BLaER1 (cell line): ENCODE measurements at regions not wholly inside any gene's neighbourhood (a gene's known extent, or its start where the extent isn't known, plus 50 kb on each side); places are given as distances from the start of the nearest gene placed in this dataset.
"Not testable (repeated sequence)": the region's sequence is repeated elsewhere in the genome, so short reads cannot be mapped to it uniquely, and the experiment has no call there.

Experiments
- H3K27ac ChIP-seq: shearing (Covaris generic); formaldehyde crosslinking; 2 replicates; pipeline ENCODE4 v1.8.1; 2022
- H3K27me3 ChIP-seq: shearing (Covaris generic); formaldehyde crosslinking; 2 replicates; pipeline ENCODE4 v1.8.1; 2022
- H3K36me3 ChIP-seq: shearing (Covaris generic); formaldehyde crosslinking; 2 replicates; pipeline ENCODE4 v1.8.1; 2022
- H3K4me1 ChIP-seq: shearing (Covaris generic); formaldehyde crosslinking; 2 replicates; pipeline ENCODE4 v1.8.1; 2022
- H3K4me2 ChIP-seq: shearing (Covaris generic); formaldehyde crosslinking; 2 replicates; pipeline ENCODE4 v1.8.1; 2022
- H3K4me3 ChIP-seq: shearing (Covaris generic); formaldehyde crosslinking; 2 replicates; pipeline ENCODE4 v1.8.1; 2022
- H3K9ac ChIP-seq: shearing (Covaris generic); formaldehyde crosslinking; 2 replicates; pipeline ENCODE4 v1.8.1; 2022
- H3K9me3 ChIP-seq: shearing (Covaris generic); formaldehyde crosslinking; 2 replicates; pipeline ENCODE4 v1.8.1; 2022
- H4K20me1 ChIP-seq: shearing (Covaris generic); formaldehyde crosslinking; 2 replicates; pipeline ENCODE4 v1.8.1; 2022
- Cebpa-rat ChIP-seq: shearing (Covaris generic); IDR thresholded peaks from 2 replicates; pipeline ENCODE4 v1.8.1; 2022

- H4K20me1 ChIP-seq: no peaks in the 10 kb centered on the region
- H3K9ac ChIP-seq: no peak overlapping the region
- no peak overlapping the region for H3K4me2 ChIP-seq
- H3K27me3 ChIP-seq: no peaks in the 10 kb centered on the region
- H3K9me3 ChIP-seq: no peaks in the 10 kb centered on the region
- no peak overlapping the region for H3K27ac ChIP-seq
- no peak overlapping the region for H3K4me3 ChIP-seq
- TF ChIP-seq Cebpa-rat: no peak
- no peaks in the 10 kb centered on the region for H3K36me3 ChIP-seq
- H3K4me1 ChIP-seq: no peaks in the 10 kb centered on the region
Measured at GRCh38 chr3:24545887-24546286, 51.2 kb upstream of the THRB start.

GRCh38 chr3:24548278-24548677 lies 53.6 kb upstream of the THRB start:
- Histone ChIP-seq H4K20me1 (no peaks in the 10 kb centered on the region), H3K4me2 (no peak overlapping the region), H3K4me3 (no peak overlapping the region), H3K9me3 (no peaks in the 10 kb centered on the region), H3K4me1 (no peaks in the 10 kb centered on the region), H3K27ac (no peak overlapping the region), H3K9ac (no peak overlapping the region), H3K27me3 (no peaks in the 10 kb centered on the region), H3K36me3 (no peaks in the 10 kb centered on the region)
- TF ChIP-seq Cebpa-rat: no peak

- Histone ChIP-seq H3K4me1 (no peaks in the 10 kb centered on the region), H3K27ac (no peak overlapping the region), H4K20me1 (no peaks in the 10 kb centered on the region), H3K36me3 (no peaks in the 10 kb centered on the region), H3K27me3 (no peaks in the 10 kb centered on the region), H3K4me2 (no peak overlapping the region), H3K4me3 (no peak overlapping the region), H3K9me3 (no peaks in the 10 kb centered on the region), H3K9ac (no peak overlapping the region)
- TF ChIP-seq Cebpa-rat: no peak
Measured at GRCh38 chr3:24550588-24550987, 55.9 kb upstream of the THRB start.

- Histone ChIP-seq H3K27ac (no peak overlapping the region), H3K36me3 (no peaks in the 10 kb centered on the region), H3K4me1 (no peaks in the 10 kb centered on the region), H3K9ac (no peak overlapping the region), H3K27me3 (no peaks in the 10 kb centered on the region), H3K4me3 (no peak overlapping the region), H3K4me2 (no peak overlapping the region), H3K9me3 (no peaks in the 10 kb centered on the region), H4K20me1 (no peaks in the 10 kb centered on the region)
- TF ChIP-seq Cebpa-rat: no peak
Measured at GRCh38 chr3:24551626-24552025, 57.0 kb upstream of the THRB start.

GRCh38 chr3:24562895-24563294 lies 68.2 kb upstream of the THRB start:
- no peak for TF ChIP-seq Cebpa-rat
- Histone ChIP-seq H3K9ac (no peak overlapping the region), H3K4me2 (no peak overlapping the region), H4K20me1 (no peaks in the 10 kb centered on the region), H3K9me3 (no peaks in the 10 kb centered on the region), H3K36me3 (no peaks in the 10 kb centered on the region), H3K27me3 (no peaks in the 10 kb centered on the region), H3K4me3 (no peak overlapping the region), H3K4me1 (no peaks in the 10 kb centered on the region), H3K27ac (no peak overlapping the region)

- Histone ChIP-seq H3K27me3 (no peaks in the 10 kb centered on the region), H3K9ac (no peak overlapping the region), H4K20me1 (no peaks in the 10 kb centered on the region), H3K27ac (no peak overlapping the region), H3K36me3 (no peaks in the 10 kb centered on the region), H3K4me1 (no peaks in the 10 kb centered on the region), H3K9me3 (no peaks in the 10 kb centered on the region), H3K4me2 (no peak overlapping the region), H3K4me3 (no peak overlapping the region)
- no peak for TF ChIP-seq Cebpa-rat
Measured at GRCh38 chr3:24565053-24565452, 70.4 kb upstream of the THRB start.

GRCh38 chr3:24565656-24566055 lies 71.0 kb upstream of the THRB start:
- no peak overlapping the region for H3K9ac ChIP-seq
- H3K36me3 ChIP-seq: no peaks in the 10 kb centered on the region
- H3K9me3 ChIP-seq: no peaks in the 10 kb centered on the region
- no peak overlapping the region for H3K4me2 ChIP-seq
- no peaks in the 10 kb centered on the region for H3K4me1 ChIP-seq
- H3K27ac ChIP-seq: no peak overlapping the region
- no peaks in the 10 kb centered on the region for H4K20me1 ChIP-seq
- H3K4me3 ChIP-seq: no peak overlapping the region
- H3K27me3 ChIP-seq: no peaks in the 10 kb centered on the region
- no peak for TF ChIP-seq Cebpa-rat

- Histone ChIP-seq H3K9me3 (no peaks in the 10 kb centered on the region), H3K27me3 (no peaks in the 10 kb centered on the region), H3K4me1 (no peaks in the 10 kb centered on the region), H3K36me3 (no peaks in the 10 kb centered on the region), H3K9ac (no peak overlapping the region), H3K4me3 (no peak overlapping the region), H3K4me2 (no peak overlapping the region), H4K20me1 (no peaks in the 10 kb centered on the region), H3K27ac (no peak overlapping the region)
- no peak for TF ChIP-seq Cebpa-rat
Measured at GRCh38 chr3:24566927-24567326, 72.3 kb upstream of the THRB start.

GRCh38 chr3:24572409-24572808 lies 77.8 kb upstream of the THRB start:
- not testable (repeated sequence) for H3K4me1 ChIP-seq, H3K9me3 ChIP-seq, H3K4me2 ChIP-seq, H4K20me1 ChIP-seq, H3K27me3 ChIP-seq, H3K36me3 ChIP-seq, H3K27ac ChIP-seq, H3K4me3 ChIP-seq, H3K9ac ChIP-seq

GRCh38 chr3:24573576-24573975 lies 78.9 kb upstream of the THRB start:
- no peaks in the 10 kb centered on the region for H3K36me3 ChIP-seq
- no peak overlapping the region for H3K4me3 ChIP-seq
- H3K9me3 ChIP-seq: no peaks in the 10 kb centered on the region
- no peaks in the 10 kb centered on the region for H3K4me1 ChIP-seq
- no peak overlapping the region for H3K27ac ChIP-seq
- no peak for TF ChIP-seq Cebpa-rat
- no peak overlapping the region for H3K9ac ChIP-seq
- H3K27me3 ChIP-seq: no peaks in the 10 kb centered on the region
- H4K20me1 ChIP-seq: no peaks in the 10 kb centered on the region
- no peak overlapping the region for H3K4me2 ChIP-seq

- Histone ChIP-seq H3K9ac (no peak overlapping the region), H3K4me3 (no peak overlapping the region), H4K20me1 (no peaks in the 10 kb centered on the region), H3K4me2 (no peak overlapping the region), H3K27ac (no peak overlapping the region), H3K9me3 (no peaks in the 10 kb centered on the region), H3K27me3 (no peaks in the 10 kb centered on the region), H3K36me3 (no peaks in the 10 kb centered on the region), H3K4me1 (no peaks in the 10 kb centered on the region)
- TF ChIP-seq Cebpa-rat: no peak
Measured at GRCh38 chr3:24578324-24578723, 83.7 kb upstream of the THRB start.
